Kidney epithelial cell (primary cell): ENCODE measurements at regions not wholly inside any gene's neighbourhood (a gene's known extent, or its start where the extent isn't known, plus 50 kb on each side); places are given as distances from the start of the nearest gene placed in this dataset.

ENCODE experiments used
- DNase-seq: peaks from one replicate; pipeline ENCODE4 v3.0.0-alpha.2; 2010; ENCODE audit warnings: low read depth
- H3K27me3 ChIP-seq: 2 replicates; pipeline ENCODE4 v1.6.0; 2011; ENCODE audit warnings: low read length; ENCODE audit not compliant: control insufficient read depth, insufficient read depth
- H3K36me3 ChIP-seq: 2 replicates; pipeline ENCODE4 v1.5.1; 2011; ENCODE audit warnings: low read length; ENCODE audit not compliant: control insufficient read depth, insufficient read depth
- H3K4me3 ChIP-seq: 2 replicates; pipeline ENCODE4 v1.5.1; 2011; ENCODE audit warnings: low read depth, mild to moderate bottlenecking, control low read depth, low read length
- TF ChIP-seq, protein P1 (sequence below): IDR thresholded peaks from 2 replicates; pipeline ENCODE4 v1.5.1; 2011; ENCODE audit warnings: mild to moderate bottlenecking, moderate library complexity, low read length, control low read depth, inconsistent platforms; ENCODE audit not compliant: insufficient read depth, poor library complexity, severe bottlenecking

- TF ChIP-seq, protein P1, sequence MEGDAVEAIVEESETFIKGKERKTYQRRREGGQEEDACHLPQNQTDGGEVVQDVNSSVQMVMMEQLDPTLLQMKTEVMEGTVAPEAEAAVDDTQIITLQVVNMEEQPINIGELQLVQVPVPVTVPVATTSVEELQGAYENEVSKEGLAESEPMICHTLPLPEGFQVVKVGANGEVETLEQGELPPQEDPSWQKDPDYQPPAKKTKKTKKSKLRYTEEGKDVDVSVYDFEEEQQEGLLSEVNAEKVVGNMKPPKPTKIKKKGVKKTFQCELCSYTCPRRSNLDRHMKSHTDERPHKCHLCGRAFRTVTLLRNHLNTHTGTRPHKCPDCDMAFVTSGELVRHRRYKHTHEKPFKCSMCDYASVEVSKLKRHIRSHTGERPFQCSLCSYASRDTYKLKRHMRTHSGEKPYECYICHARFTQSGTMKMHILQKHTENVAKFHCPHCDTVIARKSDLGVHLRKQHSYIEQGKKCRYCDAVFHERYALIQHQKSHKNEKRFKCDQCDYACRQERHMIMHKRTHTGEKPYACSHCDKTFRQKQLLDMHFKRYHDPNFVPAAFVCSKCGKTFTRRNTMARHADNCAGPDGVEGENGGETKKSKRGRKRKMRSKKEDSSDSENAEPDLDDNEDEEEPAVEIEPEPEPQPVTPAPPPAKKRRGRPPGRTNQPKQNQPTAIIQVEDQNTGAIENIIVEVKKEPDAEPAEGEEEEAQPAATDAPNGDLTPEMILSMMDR = no peak
- Histone ChIP-seq H3K27me3 (no peaks in the 10 kb centered on the region), H3K36me3 (no peaks in the 10 kb centered on the region), H3K4me3 (no peak overlapping the region)
- DNase-seq = no peak
Measured at GRCh38 chr14:96949594-96949993, 152.4 kb downstream of the VRK1 start.

- no peaks in the 10 kb centered on the region for H3K36me3 ChIP-seq
- DNase-seq = no peak
- TF ChIP-seq, protein P1 = no peak
- H3K27me3 ChIP-seq = no peaks in the 10 kb centered on the region
- H3K4me3 ChIP-seq = no peak overlapping the region
Measured at GRCh38 chr14:96951511-96951910, 154.3 kb downstream of the VRK1 start.

GRCh38 chr14:96953087-96953874, 156.1 kb downstream of the VRK1 start:
- H3K27me3 ChIP-seq = no peaks in the 10 kb centered on the region
- no peaks in the 10 kb centered on the region for H3K36me3 ChIP-seq
- TF ChIP-seq, protein P1 = no peak
- no peak for DNase-seq
- no peak overlapping the region for H3K4me3 ChIP-seq

- DNase-seq = no peak
- Histone ChIP-seq H3K27me3 (no peaks in the 10 kb centered on the region), H3K4me3 (no peak overlapping the region), H3K36me3 (no peaks in the 10 kb centered on the region)
- TF ChIP-seq, protein P1 = no peak
Measured at GRCh38 chr14:96953875-96954185, 156.6 kb downstream of the VRK1 start.

DNA sequence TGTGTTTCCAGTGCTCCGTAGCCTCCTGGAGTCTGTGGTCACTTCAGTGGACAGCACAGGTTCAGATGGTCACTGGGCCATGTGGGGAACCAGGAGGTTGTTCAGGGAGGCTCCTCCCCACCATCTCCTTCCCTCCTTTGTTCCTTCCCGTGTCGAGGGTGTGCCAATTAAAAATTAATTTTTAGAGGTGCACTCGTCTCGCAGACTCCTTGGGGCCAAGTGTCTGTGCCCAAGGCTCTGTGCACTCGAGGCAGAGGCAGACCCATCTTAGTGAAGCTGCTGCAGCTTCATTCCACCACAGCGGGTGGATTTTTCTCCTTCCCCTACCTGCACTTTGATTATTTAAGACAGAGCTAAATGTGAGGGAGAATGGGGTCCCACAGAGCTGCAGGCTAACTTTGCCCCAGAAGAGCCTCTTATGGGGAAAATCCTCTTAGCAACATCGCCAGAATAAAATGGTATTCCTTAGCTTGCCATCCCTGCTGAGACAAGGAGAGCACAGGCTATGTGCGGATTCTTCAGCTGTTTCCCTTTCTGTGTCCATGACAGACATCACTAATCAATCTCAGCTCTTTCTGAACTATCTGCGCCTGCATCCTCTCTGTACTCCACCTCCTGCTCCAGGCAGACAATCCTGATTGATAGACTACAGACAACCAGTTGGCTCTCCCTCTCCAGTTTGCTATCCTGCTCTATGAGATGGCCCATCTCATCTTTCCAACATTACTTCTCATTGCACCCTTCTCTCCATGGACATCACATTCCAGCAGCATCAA, 159.5 kb downstream of the VRK1 start:
- TF ChIP-seq, protein P1 = no peak
- no peak for DNase-seq
- Histone ChIP-seq H3K27me3 (no peaks in the 10 kb centered on the region), H3K4me3 (no peak overlapping the region), H3K36me3 (no peaks in the 10 kb centered on the region)

DNA sequence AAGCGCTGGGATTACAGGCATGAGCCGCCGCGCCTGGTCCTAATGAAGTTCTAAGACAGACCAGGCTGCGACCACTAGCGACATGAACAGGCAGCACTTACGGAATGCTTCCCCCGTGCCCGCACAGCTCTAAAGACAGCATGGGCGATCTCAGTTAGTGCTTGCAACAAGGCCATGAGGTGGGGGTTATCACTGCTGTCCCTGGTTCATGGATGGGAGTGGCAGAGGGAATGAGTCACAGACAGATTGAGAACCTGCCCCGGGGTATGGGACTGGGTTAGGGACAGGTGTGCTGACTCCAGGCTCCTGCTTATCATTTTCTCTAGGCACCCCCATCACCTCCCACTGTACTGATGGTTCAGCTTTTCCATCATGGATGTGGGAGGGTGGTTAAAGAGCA, 160.9 kb downstream of the VRK1 start:
- H3K27me3 ChIP-seq = no peaks in the 10 kb centered on the region
- no peaks in the 10 kb centered on the region for H3K36me3 ChIP-seq
- H3K4me3 ChIP-seq = no peak overlapping the region
- no peak for DNase-seq
- TF ChIP-seq, protein P1 = no peak
